SK-N-SH (cell line): ENCODE measurements at regions not wholly inside any gene's neighbourhood (a gene's known extent, or its start where the extent isn't known, plus 50 kb on each side); places are given as distances from the start of the nearest gene placed in this dataset.

Source experiments
- CTCF ChIA-PET: fragments of 300-600, 350-600 bp; formaldehyde crosslinking; extraction: SDS; loops from one replicate; lab custom pipeline; 2021; lab: Yijun Ruan, JAX
- POLR2A ChIA-PET: fragments of 350-600 bp; sonication (Branson Sonifier 250); formaldehyde crosslinking; extraction: SDS; loops from one replicate; lab custom pipeline; 2020; ENCODE audit warnings: antibody characterized with exemption, inconsistent platforms; lab: Yijun Ruan, JAX
- DNase-seq: peaks from one replicate; pipeline ENCODE4 v3.0.0; 2012
- H2AFZ ChIP-seq: fragments of 200-600 bp; sonication (generic); 2 replicates; pipeline ENCODE4 v1.8.1; 2016; ENCODE audit warnings: antibody characterized with exemption, mild to moderate bottlenecking, low read depth
- H3F3A ChIP-seq: fragments of 200-600 bp; sonication (generic); replicated peaks from 2 replicates; pipeline ENCODE3; 2016; ENCODE audit warnings: antibody characterized with exemption, mild to moderate bottlenecking; ENCODE audit not compliant: insufficient read depth
- H3K27ac ChIP-seq, 2 experiments: fragments of 200-500 bp in 1 of 2; fragments of 200-600 bp in 1 of 2; sonication (Bioruptor generic) in 1 of 2; sonication (generic), shearing (Covaris generic) in 1 of 2; 2 replicates each; pipeline versions ENCODE4 v1.5.1 to v1.6.1; 2014 to 2016; ENCODE audit warnings: low read depth in 2 of 2, inconsistent platforms in 1 of 2, low read length in 1 of 2, mild to moderate bottlenecking in 1 of 2, mixed read lengths in 1 of 2
- H3K27me3 ChIP-seq: fragments of 200-600 bp; sonication (generic), shearing (Covaris generic); 2 replicates; pipeline ENCODE4 v1.6.1; 2016; ENCODE audit warnings: mixed run types; ENCODE audit not compliant: insufficient read depth
- H3K36me3 ChIP-seq, 2 experiments: fragments of 200-500 bp in 1 of 2; fragments of 200-600 bp in 1 of 2; sonication (Bioruptor generic) in 1 of 2; sonication (generic) in 1 of 2; replicated peaks in 1 of 2; 2 replicates each; pipeline versions ENCODE3 to v1.5.1; 2014 to 2016; ENCODE audit warnings: low read length in 1 of 2, mild to moderate bottlenecking in 1 of 2; ENCODE audit not compliant: insufficient read depth in 2 of 2, control insufficient read depth in 1 of 2
- H3K4me1 ChIP-seq, 2 experiments: fragments of 200-500 bp in 1 of 2; fragments of 200-600 bp in 1 of 2; sonication (Bioruptor generic) in 1 of 2; sonication (generic), shearing (Covaris generic) in 1 of 2; 2 replicates each; pipeline versions ENCODE4 v1.5.1 to v1.6.1; 2014 to 2016; ENCODE audit warnings: low read depth in 1 of 2, low read length in 1 of 2, mixed run types in 1 of 2; ENCODE audit not compliant: insufficient read depth in 2 of 2, control insufficient read depth in 1 of 2
- H3K4me2 ChIP-seq: fragments of 200-600 bp; sonication (generic), shearing (Covaris generic); 2 replicates; pipeline ENCODE4 v1.6.1; 2017; ENCODE audit warnings: mixed run types
- H3K4me3 ChIP-seq, 2 experiments: fragments of 200-500 bp in 1 of 2; fragments of 200-600 bp in 1 of 2; sonication (Bioruptor generic) in 1 of 2; sonication (generic), shearing (Covaris generic) in 1 of 2; 2 replicates each; pipeline versions ENCODE4 v1.5.1 to v1.8.1; 2014 to 2016; ENCODE audit warnings: low read depth in 2 of 2, inconsistent platforms in 1 of 2, low read length in 1 of 2, mild to moderate bottlenecking in 1 of 2, mixed read lengths in 1 of 2, moderate library complexity in 1 of 2
- H3K79me2 ChIP-seq: fragments of 200-600 bp; sonication (generic); 2 replicates; pipeline ENCODE4 v1.8.1; 2017; ENCODE audit warnings: mild to moderate bottlenecking; ENCODE audit not compliant: insufficient read depth
- H3K9ac ChIP-seq: fragments of 200-600 bp; sonication (generic); 2 replicates; pipeline ENCODE4 v1.6.1; 2017; ENCODE audit warnings: mixed run types
- H3K9me2 ChIP-seq: fragments of 200-600 bp; sonication (generic); 2 replicates; pipeline ENCODE4 v1.6.1; 2017; ENCODE audit warnings: mixed run types
- H3K9me3 ChIP-seq: fragments of 200-600 bp; sonication (generic); 2 replicates; pipeline ENCODE4 v1.6.1; 2017; ENCODE audit warnings: mixed run types, mild to moderate bottlenecking, moderate library complexity
- H4K20me1 ChIP-seq: fragments of 200-600 bp; sonication (generic); 2 replicates; pipeline ENCODE4 v1.6.1; 2017; ENCODE audit warnings: mild to moderate bottlenecking, mixed run types; ENCODE audit not compliant: insufficient read depth
- CHD2 ChIP-seq: fragments of 150-350 bp; IDR thresholded peaks from 2 replicates; pipeline ENCODE4 v1.6.1; 2018; ENCODE audit warnings: low read length; ENCODE audit not compliant: partially characterized antibody
- EZH2phosphoT487 ChIP-seq: fragments of 200-600 bp; sonication (generic); IDR thresholded peaks from 2 replicates; pipeline ENCODE4 v1.6.1; 2017; ENCODE audit warnings: low read depth, mixed run types, mild to moderate bottlenecking, antibody characterized with exemption, moderate library complexity, borderline replicate concordance
- FOSL2 ChIP-seq: IDR thresholded peaks from 2 replicates; pipeline ENCODE4 v1.4.0; 2012; ENCODE audit warnings: low read depth, mild to moderate bottlenecking, moderate library complexity, borderline replicate concordance
- FOXJ3 ChIP-seq: sonication (generic); formaldehyde crosslinking; IDR thresholded peaks from 2 replicates; pipeline ENCODE4 v1.5.1; 2020; ENCODE audit warnings: mild to moderate bottlenecking, missing genetic modification reagents
- GABPA ChIP-seq: IDR thresholded peaks from 2 replicates; pipeline ENCODE4 v1.4.0; 2012; ENCODE audit warnings: low read depth, mild to moderate bottlenecking
- GATA2 ChIP-seq: sonication (generic); formaldehyde crosslinking; IDR thresholded peaks from 2 replicates; pipeline ENCODE4 v1.5.0; 2020; ENCODE audit warnings: mild to moderate bottlenecking, missing genetic modification reagents
- IRF3 ChIP-seq: fragments of 150-350 bp; IDR thresholded peaks from 2 replicates; pipeline ENCODE4 v1.6.1; 2016; ENCODE audit warnings: mild to moderate bottlenecking, low read depth, low read length
- JUND ChIP-seq: IDR thresholded peaks from 2 replicates; pipeline ENCODE4 v1.4.0; 2012
- MAX ChIP-seq: IDR thresholded peaks from 2 replicates; pipeline ENCODE4 v1.4.0; 2012; ENCODE audit warnings: low read depth
- MXI1 ChIP-seq: IDR thresholded peaks from 2 replicates; pipeline ENCODE4 v1.6.1; 2012; ENCODE audit warnings: mild to moderate bottlenecking, low read depth, low read length, improper control_type of control experiment
- NRF1 ChIP-seq: IDR thresholded peaks from 2 replicates; pipeline ENCODE4 v1.6.1; 2012; ENCODE audit warnings: low read depth, mild to moderate bottlenecking, low read length
- POLR2AphosphoS5 ChIP-seq: IDR thresholded peaks from 2 replicates; pipeline ENCODE4 v1.6.1; 2012; ENCODE audit warnings: low read depth, low read length
- RCOR1 ChIP-seq: fragments of 150-350 bp; IDR thresholded peaks from 2 replicates; pipeline ENCODE4 v1.6.1; 2017; ENCODE audit warnings: antibody characterized with exemption, low read length
- SMC3 ChIP-seq: IDR thresholded peaks from 2 replicates; pipeline ENCODE4 v1.6.1; 2012; ENCODE audit warnings: low read depth, low read length, improper control_type of control experiment
- TAF1 ChIP-seq: IDR thresholded peaks from 2 replicates; pipeline ENCODE4 v1.6.1; 2012; ENCODE audit warnings: low read depth, mild to moderate bottlenecking, low read length, moderate library complexity, borderline replicate concordance
- TCF12 ChIP-seq: IDR thresholded peaks from 2 replicates; pipeline ENCODE4 v1.4.0; 2012
- TEAD4 ChIP-seq: IDR thresholded peaks from 2 replicates; pipeline ENCODE4 v1.4.0; 2012; ENCODE audit warnings: mild to moderate bottlenecking, borderline replicate concordance; ENCODE audit not compliant: insufficient read depth
- USF2 ChIP-seq: fragments of 150-350 bp; IDR thresholded peaks from 2 replicates; pipeline ENCODE4 v1.6.1; 2017; ENCODE audit warnings: antibody characterized with exemption, low read length, low read depth, borderline replicate concordance
- ZBTB33 ChIP-seq: IDR thresholded peaks from 2 replicates; pipeline ENCODE4 v1.4.0; 2012; ENCODE audit warnings: low read depth, borderline replicate concordance
- whole genome bisulfite sequencing: methylation state at CpG from one replicate; pipeline ENCODE4 v1.1.6; 2017; ENCODE audit warnings: low lambda C conversion rate; 5-methylcytosine and 5-hydroxymethylcytosine counted together

- no peak for TF ChIP-seq MXI1
- no peak for TF ChIP-seq FOSL2
- TF ChIP-seq FOXJ3 (CRISPR knock-in tag), result no peak
Observed at GRCh38 chr9:108336575-108336974, 519.2 kb downstream of the ACTL7B start (continued).

GRCh38 chr9:108333530-108333983 is 522.2 kb downstream of the ACTL7B start:
- no peak overlapping the region for H3K27ac ChIP-seq
- H3K9me3 ChIP-seq, result no peaks in the 10 kb centered on the region; the same call in 1 of the 2 replicates
- no peaks in the 10 kb centered on the region for H3K36me3 ChIP-seq
- peaks cover 14% of the 10 kb centered on the region for H3K27me3 ChIP-seq
- H3K79me2 ChIP-seq, result no peaks in the 10 kb centered on the region
- no peaks in the 10 kb centered on the region for H4K20me1 ChIP-seq
- ChIA-PET CTCF (interaction anchor here (0.9 kb wide), 1 partner anchor 100 kb away, joined by 3 read pairs; no protein-coding TSS in a partner anchor), POLR2A (no interaction called here)
- no peak overlapping the region for H2AFZ ChIP-seq
- H3K4me1 ChIP-seq, result no peaks in the 10 kb centered on the region
- TF ChIP-seq ZBTB33 (no peak), GABPA (no peak), POLR2AphosphoS5 (no peak), MXI1 (no peak), TEAD4 (no peak), CHD2 (no peak), SMC3 (no peak), TCF12 (no peak), EZH2phosphoT487 (no peak), USF2 (no peak), JUND (no peak), TAF1 (no peak), MAX (no peak), NRF1 (no peak), GATA2 (no peak), FOXJ3 (CRISPR knock-in tag) (no peak), IRF3 (no peak), RCOR1 (no peak)
- H3K9ac ChIP-seq, result no peak overlapping the region
- 5% methylated on average over 1 of the region's 1 CpG for WGBS
- no peak overlapping the region for H3K4me3 ChIP-seq
- no peak overlapping the region for H3K4me2 ChIP-seq
- no peaks in the 10 kb centered on the region; the same call in 1 of the 2 replicates for H3K9me2 ChIP-seq
- no peaks in the 10 kb centered on the region for H3F3A ChIP-seq
- DNase-seq, result no peak
